ENCODE measurements at regions not wholly inside any gene's neighbourhood (a gene's known extent, or its start where the extent isn't known, plus 50 kb on each side); places are given as distances from the start of the nearest gene placed in this dataset.

GRCh38 chr9:24846248-24846912 lies 300.7 kb upstream of the IZUMO3 start:
- no peak overlapping the region for H3K27ac ChIP-seq (ENCODE audit: insufficient read depth, low read length, poor library complexity, severe bottlenecking)
- Mint-ChIP-seq H3K27me3 (no peaks in the 10 kb centered on the region), H3K27ac (no peak overlapping the region), H3K4me3 (no peak overlapping the region), H3K4me1 (no peaks in the 10 kb centered on the region), H3K9me3 (peaks cover 2 to 31% (median 5%) of the 10 kb centered on the region in 7 donors), H3K36me3 (no peaks in the 10 kb centered on the region)
- H3K4me3 ChIP-seq (ENCODE audit: low read depth, low read length) = no peak overlapping the region
- H3K4me1 ChIP-seq (ENCODE audit: control insufficient read depth, insufficient read depth, low read length, poor library complexity, severe bottlenecking) = no peaks in the 10 kb centered on the region
- H3K9me3 ChIP-seq (ENCODE audit: control insufficient read depth in 2 of 2, low read length in 2 of 2) = no peaks in the 10 kb centered on the region
- DNase-seq (no peak), ATAC-seq (ENCODE audit: low read depth in 2 of 2) (no peak)
- no peaks in the 10 kb centered on the region for H3K27me3 ChIP-seq (ENCODE audit: control insufficient read depth, insufficient read depth, low read length)
- no peaks in the 10 kb centered on the region for H3K36me3 ChIP-seq (ENCODE audit: control insufficient read depth, insufficient read depth, low read length)

- ATAC-seq (ENCODE audit: low read depth in 2 of 2) (no peak), DNase-seq (no peak)
- H3K4me1 ChIP-seq (ENCODE audit: control insufficient read depth, insufficient read depth, low read length, poor library complexity, severe bottlenecking) = no peaks in the 10 kb centered on the region
- Mint-ChIP-seq H3K36me3 (no peaks in the 10 kb centered on the region), H3K27me3 (no peaks in the 10 kb centered on the region), H3K27ac (no peak overlapping the region), H3K9me3 (peaks cover 2 to 34% (median 5%) of the 10 kb centered on the region in 7 donors), H3K4me1 (no peaks in the 10 kb centered on the region), H3K4me3 (no peak overlapping the region)
- H3K4me3 ChIP-seq (ENCODE audit: low read depth, low read length) = no peak overlapping the region
- H3K27ac ChIP-seq (ENCODE audit: insufficient read depth, low read length, poor library complexity, severe bottlenecking) = no peak overlapping the region
- no peaks in the 10 kb centered on the region for H3K9me3 ChIP-seq (ENCODE audit: control insufficient read depth in 2 of 2, low read length in 2 of 2)
- H3K27me3 ChIP-seq (ENCODE audit: control insufficient read depth, insufficient read depth, low read length) = no peaks in the 10 kb centered on the region
- no peaks in the 10 kb centered on the region for H3K36me3 ChIP-seq (ENCODE audit: control insufficient read depth, insufficient read depth, low read length)
Measured at GRCh38 chr9:24844217-24844616, 298.5 kb upstream of the IZUMO3 start.

- H3K4me3 Mint-ChIP-seq = no peak overlapping the region
- H3K36me3 Mint-ChIP-seq = no peaks in the 10 kb centered on the region
Measured at GRCh38 chr9:24841993-24842392, 296.3 kb upstream of the IZUMO3 start.

GRCh38 chr9:24832307-24832706 lies 286.6 kb upstream of the IZUMO3 start:
- no peaks in the 10 kb centered on the region for H3K36me3 Mint-ChIP-seq
- no peak overlapping the region for H3K27ac Mint-ChIP-seq
- Histone ChIP-seq H3K4me1 (ENCODE audit: control insufficient read depth, insufficient read depth, low read length, poor library complexity, severe bottlenecking) (no peaks in the 10 kb centered on the region), H3K27ac (ENCODE audit: insufficient read depth, low read length, poor library complexity, severe bottlenecking) (no peak overlapping the region), H3K4me3 (ENCODE audit: low read depth, low read length) (no peak overlapping the region), H3K9me3 (ENCODE audit: control insufficient read depth in 2 of 2, low read length in 2 of 2) (peaks cover 0 to 4% of the 10 kb centered on the region in 2 experiments), H3K36me3 (ENCODE audit: control insufficient read depth, insufficient read depth, low read length) (no peaks in the 10 kb centered on the region), H3K27me3 (ENCODE audit: control insufficient read depth, insufficient read depth, low read length) (no peaks in the 10 kb centered on the region)
- DNase-seq (no peak), ATAC-seq (ENCODE audit: low read depth in 2 of 2) (no peak)
- H3K4me3 Mint-ChIP-seq = no peak overlapping the region
- peaks cover 0 to 19% (median 6%) of the 10 kb centered on the region in 7 donors for H3K9me3 Mint-ChIP-seq
- H3K4me1 Mint-ChIP-seq = no peaks in the 10 kb centered on the region
- H3K27me3 Mint-ChIP-seq = no peaks in the 10 kb centered on the region

More at GRCh38 chr9:24841993-24842392, 296.3 kb upstream of the IZUMO3 start:
- H3K4me1 ChIP-seq (ENCODE audit: control insufficient read depth, insufficient read depth, low read length, poor library complexity, severe bottlenecking) = no peaks in the 10 kb centered on the region
- no peak for DNase-seq
- H3K36me3 ChIP-seq (ENCODE audit: control insufficient read depth, insufficient read depth, low read length) = no peaks in the 10 kb centered on the region
- Mint-ChIP-seq H3K9me3 (peaks cover 2 to 31% (median 5%) of the 10 kb centered on the region in 7 donors), H3K27ac (no peak overlapping the region), H3K4me1 (no peaks in the 10 kb centered on the region), H3K27me3 (no peaks in the 10 kb centered on the region)
- no peak overlapping the region for H3K27ac ChIP-seq (ENCODE audit: insufficient read depth, low read length, poor library complexity, severe bottlenecking)
- H3K27me3 ChIP-seq (ENCODE audit: control insufficient read depth, insufficient read depth, low read length) = no peaks in the 10 kb centered on the region
- no peaks in the 10 kb centered on the region for H3K9me3 ChIP-seq (ENCODE audit: control insufficient read depth in 2 of 2, low read length in 2 of 2)
- no peak for ATAC-seq (ENCODE audit: low read depth in 2 of 2)
- H3K4me3 ChIP-seq (ENCODE audit: low read depth, low read length) = no peak overlapping the region

- Mint-ChIP-seq H3K9me3 (peaks cover 1 to 39% (median 9%) of the 10 kb centered on the region in 7 donors), H3K4me1 (no peaks in the 10 kb centered on the region), H3K27me3 (no peaks in the 10 kb centered on the region), H3K27ac (no peak overlapping the region), H3K36me3 (no peaks in the 10 kb centered on the region), H3K4me3 (no peak overlapping the region)
- Histone ChIP-seq H3K27me3 (ENCODE audit: control insufficient read depth, insufficient read depth, low read length) (no peaks in the 10 kb centered on the region), H3K27ac (ENCODE audit: insufficient read depth, low read length, poor library complexity, severe bottlenecking) (no peak overlapping the region), H3K36me3 (ENCODE audit: control insufficient read depth, insufficient read depth, low read length) (no peaks in the 10 kb centered on the region), H3K4me1 (ENCODE audit: control insufficient read depth, insufficient read depth, low read length, poor library complexity, severe bottlenecking) (no peaks in the 10 kb centered on the region), H3K9me3 (ENCODE audit: control insufficient read depth in 2 of 2, low read length in 2 of 2) (peaks cover 0 to 4% of the 10 kb centered on the region in 2 experiments), H3K4me3 (ENCODE audit: low read depth, low read length) (no peak overlapping the region)
- DNase-seq (no peak), ATAC-seq (ENCODE audit: low read depth in 2 of 2) (no peak)
Measured at GRCh38 chr9:24828687-24829086, 283.0 kb upstream of the IZUMO3 start.

- Mint-ChIP-seq H3K9me3 (peaks cover 4 to 48% (median 11%) of the 10 kb centered on the region in 7 donors), H3K27me3 (no peaks in the 10 kb centered on the region), H3K36me3 (no peaks in the 10 kb centered on the region), H3K4me3 (no peak overlapping the region), H3K4me1 (no peaks in the 10 kb centered on the region), H3K27ac (no peak overlapping the region)
- ATAC-seq (ENCODE audit: low read depth in 2 of 2) (no peak), DNase-seq (no peak)
- H3K4me1 ChIP-seq (ENCODE audit: control insufficient read depth, insufficient read depth, low read length, poor library complexity, severe bottlenecking) = no peaks in the 10 kb centered on the region
- H3K27ac ChIP-seq (ENCODE audit: insufficient read depth, low read length, poor library complexity, severe bottlenecking) = no peak overlapping the region
- no peaks in the 10 kb centered on the region for H3K27me3 ChIP-seq (ENCODE audit: control insufficient read depth, insufficient read depth, low read length)
- no peaks in the 10 kb centered on the region for H3K36me3 ChIP-seq (ENCODE audit: control insufficient read depth, insufficient read depth, low read length)
- peaks cover 0 to 2% of the 10 kb centered on the region in 2 experiments for H3K9me3 ChIP-seq (ENCODE audit: control insufficient read depth in 2 of 2, low read length in 2 of 2)
- no peak overlapping the region for H3K4me3 ChIP-seq (ENCODE audit: low read depth, low read length)
Measured at GRCh38 chr9:24824607-24825006, 278.9 kb upstream of the IZUMO3 start.

GRCh38 chr9:24820196-24820595 lies 274.5 kb upstream of the IZUMO3 start:
- Histone ChIP-seq H3K4me1 (ENCODE audit: control insufficient read depth, insufficient read depth, low read length, poor library complexity, severe bottlenecking) (no peaks in the 10 kb centered on the region), H3K36me3 (ENCODE audit: control insufficient read depth, insufficient read depth, low read length) (no peaks in the 10 kb centered on the region), H3K27ac (ENCODE audit: insufficient read depth, low read length, poor library complexity, severe bottlenecking) (no peak overlapping the region), H3K4me3 (ENCODE audit: low read depth, low read length) (no peak overlapping the region), H3K9me3 (ENCODE audit: control insufficient read depth in 2 of 2, low read length in 2 of 2) (peaks cover 3 to 6% of the 10 kb centered on the region in 2 experiments), H3K27me3 (ENCODE audit: control insufficient read depth, insufficient read depth, low read length) (no peaks in the 10 kb centered on the region)
- H3K27me3 Mint-ChIP-seq = no peaks in the 10 kb centered on the region
- DNase-seq = no peak
- no peak for ATAC-seq (ENCODE audit: low read depth in 2 of 2)
- no peaks in the 10 kb centered on the region for H3K4me1 Mint-ChIP-seq
- no peak overlapping the region for H3K4me3 Mint-ChIP-seq
- no peaks in the 10 kb centered on the region for H3K36me3 Mint-ChIP-seq
- H3K27ac Mint-ChIP-seq = no peak overlapping the region
- H3K9me3 Mint-ChIP-seq = peaks cover 0 to 39% (median 8%) of the 10 kb centered on the region in 7 donors

- Histone ChIP-seq H3K9me3 (ENCODE audit: control insufficient read depth in 2 of 2, low read length in 2 of 2) (peaks cover 3 to 6% of the 10 kb centered on the region in 2 experiments), H3K36me3 (ENCODE audit: control insufficient read depth, insufficient read depth, low read length) (no peaks in the 10 kb centered on the region), H3K4me3 (ENCODE audit: low read depth, low read length) (no peak overlapping the region), H3K27me3 (ENCODE audit: control insufficient read depth, insufficient read depth, low read length) (no peaks in the 10 kb centered on the region), H3K4me1 (ENCODE audit: control insufficient read depth, insufficient read depth, low read length, poor library complexity, severe bottlenecking) (no peaks in the 10 kb centered on the region), H3K27ac (ENCODE audit: insufficient read depth, low read length, poor library complexity, severe bottlenecking) (no peak overlapping the region)
- Mint-ChIP-seq H3K36me3 (no peaks in the 10 kb centered on the region), H3K4me3 (no peak overlapping the region), H3K9me3 (peaks cover 0 to 36% (median 5%) of the 10 kb centered on the region in 7 donors), H3K4me1 (no peaks in the 10 kb centered on the region), H3K27ac (no peak overlapping the region), H3K27me3 (no peaks in the 10 kb centered on the region)
- DNase-seq (no peak), ATAC-seq (ENCODE audit: low read depth in 2 of 2) (no peak)
Measured at GRCh38 chr9:24817756-24818155, 272.1 kb upstream of the IZUMO3 start.
